HG03521 (cell line): ENCODE measurements at regions not wholly inside any gene's neighbourhood (a gene's known extent, or its start where the extent isn't known, plus 50 kb on each side); places are given as distances from the start of the nearest gene placed in this dataset.
A peak's percentile ranks its signal among the peaks of the same experiment; 100 is the strongest.

Source experiments
- ATAC-seq: cut with Tn5 transposase; IDR thresholded peaks from one replicate; pipeline ENCODE4 v1.9.1; 2021; ENCODE audit warnings: mild to moderate bottlenecking, moderate library complexity; ENCODE audit not compliant: unreplicated experiment

DNA sequence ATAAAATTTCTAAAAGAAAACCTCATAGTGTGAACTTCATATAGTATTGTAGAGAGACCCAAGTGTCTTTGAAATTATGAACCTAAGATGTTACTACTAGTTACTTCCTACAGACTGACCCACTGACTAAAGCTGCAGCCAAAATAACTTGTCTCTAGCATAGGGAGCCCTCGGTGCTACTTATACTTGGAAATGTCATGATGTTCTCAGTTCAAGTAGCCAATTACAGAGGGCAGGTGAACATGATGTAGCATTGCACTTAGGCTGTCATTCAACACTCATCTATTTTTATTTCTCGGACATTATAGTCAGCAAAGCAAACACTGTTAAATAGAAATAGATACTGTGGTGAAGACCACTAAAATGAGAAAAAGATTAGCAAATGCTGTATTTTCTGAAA lies 165.6 kb downstream of the AREG start:
- ATAC-seq, result no peak

DNA sequence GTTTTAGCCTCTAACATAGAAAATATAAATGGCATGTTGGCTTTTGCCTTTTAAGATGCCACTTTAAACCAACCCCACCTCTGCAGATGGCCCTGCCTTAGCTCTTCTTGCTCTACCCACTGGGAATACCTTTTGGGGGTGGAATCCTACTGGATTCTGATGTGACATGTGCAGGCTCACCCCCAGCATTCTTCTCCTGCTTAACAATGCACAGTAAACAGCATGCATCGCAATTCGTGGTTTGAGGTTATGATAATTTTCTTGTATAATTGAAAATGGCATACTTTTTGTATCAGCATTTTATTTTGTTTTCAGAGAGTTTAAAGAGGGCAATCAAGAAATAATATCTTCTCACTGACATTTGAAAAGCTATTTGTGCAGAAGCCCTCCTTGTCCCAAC lies 167.9 kb downstream of the AREG start:
- no peak for ATAC-seq

DNA sequence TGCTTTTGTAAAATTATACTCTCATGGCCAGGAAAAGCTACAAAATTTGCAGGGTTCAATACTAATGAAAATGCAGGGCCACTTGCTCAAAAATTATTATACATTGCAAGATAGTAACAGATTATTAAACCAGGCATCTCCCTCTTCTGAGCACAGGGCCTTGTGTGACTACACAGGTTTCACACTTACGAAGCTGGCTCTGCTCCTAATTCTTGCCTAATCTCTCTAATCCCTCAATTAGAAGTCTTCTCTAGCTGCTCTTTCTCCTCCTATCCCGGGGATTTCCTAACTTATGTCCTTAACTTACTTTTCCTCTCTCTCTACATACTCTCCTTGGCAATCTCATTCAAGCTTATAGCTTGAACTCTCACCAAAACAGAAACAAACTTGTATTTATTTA lies 168.3 kb downstream of the AREG start:
- no peak for ATAC-seq

DNA sequence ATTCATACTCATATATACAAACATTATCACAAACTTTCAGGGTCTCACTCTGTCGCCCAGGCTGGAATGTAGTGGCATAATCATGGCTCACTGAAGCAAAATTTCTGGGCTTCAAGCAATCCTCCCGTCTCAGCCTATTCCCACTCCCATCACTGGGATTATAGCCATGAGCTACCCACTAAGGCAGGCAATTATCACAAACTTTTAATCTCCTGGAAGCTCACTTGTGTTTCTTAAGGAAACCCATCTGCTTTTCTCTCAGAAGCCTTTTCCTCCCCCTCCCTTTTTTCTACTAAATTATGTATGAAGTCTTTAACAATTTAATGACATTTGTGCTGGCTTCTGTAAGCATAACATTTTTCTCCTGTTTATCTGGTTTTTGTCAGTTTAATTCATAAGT lies 170.5 kb downstream of the AREG start:
- no peak for ATAC-seq

DNA sequence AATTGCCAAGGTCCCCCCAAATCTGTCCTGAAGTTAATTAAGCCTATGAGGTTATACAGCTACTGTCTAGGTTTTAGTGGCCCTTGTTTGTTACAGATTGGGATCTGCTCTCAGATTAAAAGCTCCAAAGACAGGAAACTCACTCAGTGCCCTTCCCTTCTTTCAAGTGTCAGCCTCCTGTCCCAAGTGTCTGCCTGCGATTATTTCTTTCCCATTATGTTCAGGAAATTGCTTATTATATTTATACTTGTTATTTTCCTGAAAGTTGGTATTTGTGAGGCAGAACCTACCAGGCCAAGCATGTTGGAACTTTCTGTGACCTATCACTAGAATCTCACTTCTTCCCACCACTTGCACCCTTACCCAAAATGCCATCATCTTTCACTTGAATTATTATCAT lies 173.2 kb downstream of the AREG start:
- no peak for ATAC-seq

DNA sequence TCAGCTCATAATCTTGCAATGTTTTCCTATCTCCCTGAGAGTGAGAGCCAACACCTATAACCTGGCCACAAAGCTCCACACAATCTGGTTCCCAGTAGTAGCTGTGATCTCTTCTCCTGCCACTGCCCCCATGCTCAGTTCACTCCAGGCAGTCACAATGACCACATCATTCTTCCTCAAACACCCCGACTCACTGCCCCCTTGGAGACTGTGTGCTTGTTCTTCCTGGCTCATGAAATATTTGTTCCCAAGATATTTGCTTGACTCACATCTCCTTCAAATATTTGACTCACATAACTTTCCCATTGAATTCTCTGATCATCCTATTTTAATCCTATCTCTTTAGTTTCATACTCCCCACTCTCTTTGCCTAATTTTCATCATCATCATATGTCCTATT lies 173.7 kb downstream of the AREG start:
- no peak for ATAC-seq

DNA sequence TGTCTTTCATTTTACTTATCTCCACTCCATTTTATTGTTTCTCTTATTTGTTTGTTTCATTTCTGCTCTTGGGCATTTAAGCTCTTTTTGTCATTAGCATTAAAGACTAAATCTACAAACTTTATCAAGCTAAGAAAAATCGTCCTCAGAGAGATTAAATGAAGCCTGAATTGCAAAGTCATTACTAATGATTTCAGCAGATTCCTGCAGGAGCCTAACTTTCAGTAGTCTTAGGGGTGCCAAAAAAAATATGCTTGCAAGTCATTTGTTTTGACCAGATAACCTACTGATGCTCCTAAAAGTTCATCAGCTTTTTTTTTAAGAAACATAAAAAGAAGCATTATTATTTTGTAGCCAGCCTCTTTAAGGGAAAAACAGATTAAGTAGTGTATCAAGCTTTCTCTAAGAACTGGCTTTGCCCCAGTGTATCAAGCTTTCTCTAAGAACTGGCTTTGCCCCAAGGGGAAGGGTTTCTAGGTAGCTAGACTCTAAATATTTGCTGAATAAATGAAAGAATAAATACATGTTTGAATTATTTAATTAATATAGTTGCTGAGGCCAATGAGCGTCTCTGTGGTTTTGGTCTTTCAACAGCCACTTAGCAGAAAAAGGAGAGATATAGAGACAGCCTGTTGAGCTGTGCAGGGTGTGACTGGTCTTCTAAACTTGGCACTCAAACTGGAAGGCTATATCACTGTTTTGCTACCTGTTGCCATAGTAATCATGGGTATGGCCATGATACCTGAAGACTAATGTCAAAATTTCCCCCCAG lies 174.2 kb downstream of the BTC start:
- ATAC-seq, result no peak

DNA sequence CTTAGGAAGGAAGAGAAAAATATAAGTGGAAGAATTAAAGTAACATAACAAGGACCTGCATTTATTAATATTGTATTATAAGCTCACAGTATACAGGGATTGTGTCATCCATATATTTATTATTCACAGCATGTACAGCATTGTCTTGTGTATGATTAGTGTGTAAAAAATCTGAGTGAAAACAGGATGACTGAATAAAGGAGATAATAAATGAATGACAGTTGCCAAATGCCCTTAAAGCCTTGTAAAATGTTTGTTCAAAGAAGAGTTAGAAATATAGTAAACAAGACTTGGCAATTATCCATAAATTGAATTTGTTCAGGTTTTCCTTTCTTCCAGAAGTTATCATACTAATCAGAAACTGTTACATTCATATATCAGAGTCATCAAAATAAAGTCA lies 172.7 kb downstream of the BTC start:
- no peak for ATAC-seq

DNA sequence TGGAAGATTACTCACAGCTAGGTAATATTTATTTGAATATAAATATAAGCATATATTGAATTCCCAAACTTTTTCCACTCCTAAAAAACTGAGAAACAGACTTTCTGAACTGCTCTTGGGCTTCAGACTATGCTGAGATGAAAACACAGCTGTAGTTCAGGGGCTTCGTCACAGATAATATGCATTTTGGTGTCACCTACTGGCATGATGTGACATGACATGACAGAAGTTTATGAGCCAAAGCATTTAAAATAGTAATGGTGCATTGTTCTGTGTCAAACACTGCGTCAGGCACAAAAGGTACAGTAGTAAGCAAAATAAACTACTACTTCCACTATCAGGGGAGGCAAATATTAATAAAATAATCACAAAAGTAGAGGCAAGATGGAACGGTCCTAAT lies 171.3 kb downstream of the BTC start:
- peak; percentile 84 for ATAC-seq

DNA sequence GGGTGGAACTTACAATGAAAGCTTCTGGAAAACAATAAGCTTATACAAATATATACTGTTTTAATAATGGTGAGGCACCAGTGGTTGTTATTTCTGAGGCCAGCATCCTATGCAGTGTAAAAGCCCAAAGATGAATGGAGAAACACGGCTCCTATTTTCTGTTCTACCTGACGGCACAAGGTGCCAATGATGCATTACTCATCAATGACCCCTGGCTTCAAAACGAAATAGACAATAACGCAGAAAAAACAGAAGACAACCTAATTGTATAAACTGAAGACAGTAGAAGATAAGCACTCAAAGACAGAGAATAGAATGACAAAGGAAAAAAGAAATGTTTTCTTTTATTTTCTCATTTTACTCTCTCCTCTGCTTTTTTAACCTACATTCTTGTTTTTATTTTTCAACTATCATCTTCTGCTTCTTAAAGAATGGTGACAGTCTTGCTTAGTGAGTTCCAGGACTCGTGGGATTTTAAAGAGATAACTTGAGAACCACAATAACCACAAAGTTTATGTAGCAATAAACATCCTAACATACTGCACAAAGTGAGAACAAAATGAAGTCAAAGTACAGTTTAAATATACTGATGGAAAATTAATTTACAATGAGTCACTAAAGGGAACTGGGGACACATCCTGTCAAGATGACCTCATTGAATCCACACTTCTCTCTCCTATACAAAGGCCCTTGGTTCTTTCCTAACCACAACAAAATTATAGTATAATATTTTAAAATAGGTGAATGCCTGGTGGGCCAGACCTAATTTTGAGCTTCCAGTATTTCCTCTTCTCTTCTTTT lies 169.8 kb downstream of the BTC start:
- no peak for ATAC-seq

DNA sequence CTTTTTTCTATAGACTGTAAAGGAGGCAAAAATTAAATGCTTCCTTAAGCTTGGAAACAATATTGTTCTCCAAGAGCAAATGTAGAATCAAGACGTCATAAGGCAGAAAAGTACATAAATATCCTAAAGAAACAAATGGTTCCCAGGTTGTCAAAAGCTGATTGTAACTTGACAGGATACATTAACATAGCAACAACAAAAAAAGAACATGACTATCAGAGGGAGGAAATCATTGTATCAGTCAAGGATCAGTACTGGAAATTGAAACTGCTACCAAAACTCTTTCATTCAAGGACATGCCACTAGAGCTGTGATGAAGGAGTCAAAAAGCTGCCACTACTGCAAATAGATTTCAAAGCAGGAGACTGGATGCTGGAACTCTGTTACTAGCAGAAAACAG lies 168.3 kb downstream of the BTC start:
- ATAC-seq, result no peak

DNA sequence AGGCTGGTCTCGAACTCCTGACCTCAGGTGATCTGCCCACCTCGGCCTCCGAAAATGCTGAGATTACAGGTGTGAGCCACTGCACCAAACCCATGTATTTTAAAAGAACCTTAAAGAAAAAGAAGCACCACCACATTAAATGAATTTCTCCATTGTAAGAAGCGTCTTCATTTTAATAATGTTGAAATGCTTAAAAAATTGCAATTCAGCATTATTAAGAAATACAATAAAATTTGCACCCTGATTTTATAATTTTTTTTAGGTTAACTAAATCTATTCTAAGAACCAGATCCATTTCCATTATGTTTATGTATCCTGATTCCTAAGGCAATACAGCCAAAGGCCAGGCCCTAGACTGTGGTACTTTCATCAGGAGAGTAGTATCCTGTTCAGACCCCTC lies 167.2 kb downstream of the BTC start:
- ATAC-seq, result no peak

DNA sequence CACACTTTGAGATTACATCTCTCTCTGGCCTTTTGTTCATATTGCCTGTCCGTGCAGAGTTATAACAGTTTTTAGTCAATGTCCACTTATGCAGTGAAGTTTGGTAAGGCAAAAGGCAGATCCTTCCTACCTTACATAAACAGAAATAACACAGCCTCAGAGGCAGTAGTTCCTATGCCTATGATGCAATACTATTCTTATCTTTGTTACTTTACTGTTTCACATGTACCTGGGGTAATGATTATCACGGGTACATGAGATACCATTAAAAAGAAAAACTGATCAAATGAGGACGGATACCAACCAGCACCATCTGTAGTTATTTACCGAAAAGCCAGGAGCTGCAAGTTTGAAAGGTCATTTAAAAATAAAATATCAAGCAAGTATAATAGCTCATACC lies 166.8 kb downstream of the BTC start:
- no peak for ATAC-seq

DNA sequence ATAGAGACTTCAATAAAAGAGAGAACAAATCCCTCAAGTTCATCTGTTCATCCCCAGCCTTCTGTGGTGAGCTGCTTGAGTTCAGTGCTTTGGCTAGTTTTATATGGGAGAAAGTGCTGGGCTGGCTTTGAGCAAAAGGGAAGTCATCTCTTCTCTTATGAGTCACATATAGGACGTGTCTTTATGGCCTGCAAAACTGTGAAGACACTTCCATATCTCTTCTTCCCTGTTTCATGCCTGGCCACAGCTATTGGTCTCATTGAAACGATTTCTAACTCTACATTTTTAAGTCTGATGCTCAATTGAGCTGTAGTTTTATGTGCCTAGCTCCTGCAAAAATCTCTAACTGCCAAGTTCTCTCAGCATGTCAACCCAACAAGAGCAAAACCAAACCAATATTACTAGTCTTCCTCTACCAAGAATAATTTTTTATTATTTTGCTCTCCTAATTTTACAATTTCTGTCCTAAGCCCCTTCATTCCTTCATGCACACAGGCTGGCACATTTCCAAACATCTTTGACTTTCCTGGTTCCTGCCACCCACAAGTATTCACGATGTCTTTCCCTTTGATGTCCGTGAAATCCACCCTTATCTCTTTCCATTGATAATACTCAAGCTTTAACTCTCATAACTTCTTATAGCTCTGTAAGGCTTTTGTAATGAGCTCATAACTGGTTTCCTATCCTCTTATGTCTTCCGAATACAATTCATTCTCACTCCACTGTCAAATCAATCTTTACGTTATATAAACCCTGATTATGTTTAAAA lies 165.3 kb downstream of the BTC start:
- no peak for ATAC-seq

DNA sequence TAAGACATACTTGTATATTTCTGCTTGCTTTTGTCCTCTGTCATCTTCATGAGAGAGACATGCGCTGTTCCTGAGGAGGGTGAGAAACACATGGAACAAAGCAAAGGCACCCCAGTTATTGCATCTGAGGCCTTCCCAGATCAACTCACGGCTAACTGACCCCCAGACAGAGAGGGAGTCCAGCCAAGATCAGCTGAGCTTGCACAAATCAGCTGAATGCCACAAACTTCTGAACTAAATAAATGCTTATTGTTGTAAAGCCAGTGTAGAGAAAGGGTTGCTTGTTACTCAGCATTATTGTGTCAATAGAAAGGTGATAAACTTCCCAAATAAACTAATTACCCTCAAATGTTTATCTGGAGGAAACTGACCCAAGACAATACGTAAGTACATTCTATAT lies 163.8 kb downstream of the BTC start:
- ATAC-seq, result no peak

DNA sequence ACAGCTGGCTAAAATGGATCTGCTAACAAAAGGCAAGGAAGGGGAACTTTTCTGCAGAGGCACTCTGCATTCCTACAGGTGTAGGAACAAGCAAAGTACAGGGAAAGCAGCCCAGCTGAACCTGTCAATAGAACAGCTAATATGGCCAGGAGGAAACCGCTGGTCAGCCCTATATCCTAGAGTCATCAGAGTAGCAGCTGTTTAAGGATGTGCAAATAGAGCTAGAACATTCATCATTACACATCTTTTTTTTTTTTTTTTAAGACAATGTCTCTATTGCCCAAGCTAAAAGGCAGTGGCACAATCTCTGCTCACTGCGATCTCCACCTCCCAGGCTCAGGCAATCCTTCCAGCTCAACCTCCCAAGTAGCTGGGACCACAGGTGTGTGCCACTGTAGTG lies 163.0 kb downstream of the BTC start:
- ATAC-seq, result no peak

DNA sequence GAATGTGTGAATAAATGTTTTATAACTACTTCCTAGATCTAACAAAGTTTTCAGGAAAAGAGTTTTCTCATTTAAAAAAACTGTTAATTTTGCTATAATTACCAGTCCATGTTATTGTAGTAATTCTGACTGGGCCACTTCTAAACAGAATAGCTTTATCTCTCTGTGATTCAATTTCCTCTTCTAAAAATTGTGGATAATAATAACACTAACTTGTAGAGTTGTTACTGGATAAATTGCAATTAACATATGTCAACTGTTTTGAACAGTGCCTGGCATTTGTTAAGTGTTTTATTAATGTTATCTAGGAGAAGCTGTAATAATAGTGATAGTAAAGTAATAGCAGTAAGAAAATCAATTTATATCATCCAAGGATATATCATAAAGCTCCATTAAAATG lies 162.3 kb downstream of the BTC start:
- no peak for ATAC-seq

DNA sequence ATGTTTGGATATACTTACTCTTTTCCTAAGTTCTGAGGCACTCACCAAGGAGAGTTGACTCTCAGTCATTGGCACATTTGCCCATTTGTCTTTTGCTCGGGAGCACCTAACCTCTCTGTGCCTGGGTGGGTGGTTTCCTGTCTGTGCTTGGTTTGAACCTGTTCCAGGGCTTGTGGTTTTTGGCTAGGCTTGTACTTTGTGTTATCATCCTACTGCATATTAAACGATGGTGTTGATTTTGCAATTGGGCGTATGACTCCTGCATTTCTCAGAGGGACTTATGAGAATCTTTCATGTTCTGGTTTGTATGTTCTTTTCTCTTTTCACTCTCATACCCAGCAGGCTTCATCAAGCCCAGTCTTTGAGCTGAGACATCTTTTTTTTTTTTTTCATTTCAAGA lies 161.7 kb downstream of the BTC start:
- no peak for ATAC-seq

DNA sequence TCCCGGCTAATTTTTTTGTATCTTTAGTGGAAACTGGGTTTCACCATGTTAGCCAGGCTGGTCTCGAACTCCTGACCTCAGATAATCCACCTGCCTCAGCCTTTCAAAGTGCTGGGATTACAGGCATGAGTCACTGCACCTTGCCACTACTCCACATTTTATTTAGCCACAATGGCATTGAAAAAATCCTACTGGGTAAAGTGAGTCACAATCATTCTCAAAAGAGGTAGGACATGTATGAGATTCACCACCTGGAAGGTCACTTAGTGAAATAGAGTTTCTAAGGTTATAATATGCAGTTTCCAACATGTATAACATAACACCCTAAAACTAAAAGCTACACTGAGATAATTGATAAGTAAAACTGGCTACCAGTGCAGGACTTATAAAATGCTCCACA lies 159.2 kb downstream of the BTC start:
- ATAC-seq, result no peak

DNA sequence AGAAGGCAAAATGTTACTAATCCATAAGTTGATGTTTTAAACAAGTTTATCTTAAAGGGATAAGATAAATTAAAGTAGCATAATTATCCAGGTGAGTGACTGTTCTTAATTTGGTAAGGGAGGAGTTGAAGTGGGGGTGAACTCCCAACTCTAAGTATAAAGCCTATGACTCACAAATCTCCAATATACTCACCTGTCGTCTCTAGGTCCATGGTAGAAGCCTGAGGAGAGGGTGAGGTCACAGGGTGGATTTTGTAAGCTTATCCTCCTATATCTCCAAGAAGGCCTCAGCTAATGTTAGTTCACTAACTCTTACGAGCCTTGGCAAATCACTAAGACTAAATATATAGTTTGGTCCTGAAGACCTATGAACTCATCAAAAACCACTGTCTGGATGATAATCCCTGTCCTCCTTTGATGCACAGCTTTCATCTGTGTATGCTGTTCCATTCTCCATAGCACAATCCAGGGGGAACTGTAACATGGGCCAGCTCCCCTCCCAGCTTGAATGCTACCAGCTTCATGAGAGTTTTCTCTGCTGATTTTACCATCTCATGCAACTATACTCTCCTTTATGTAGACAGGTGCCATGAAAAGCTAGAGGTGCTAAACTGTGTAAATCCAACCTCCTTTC lies 158.7 kb downstream of the BTC start:
- ATAC-seq, result no peak

DNA sequence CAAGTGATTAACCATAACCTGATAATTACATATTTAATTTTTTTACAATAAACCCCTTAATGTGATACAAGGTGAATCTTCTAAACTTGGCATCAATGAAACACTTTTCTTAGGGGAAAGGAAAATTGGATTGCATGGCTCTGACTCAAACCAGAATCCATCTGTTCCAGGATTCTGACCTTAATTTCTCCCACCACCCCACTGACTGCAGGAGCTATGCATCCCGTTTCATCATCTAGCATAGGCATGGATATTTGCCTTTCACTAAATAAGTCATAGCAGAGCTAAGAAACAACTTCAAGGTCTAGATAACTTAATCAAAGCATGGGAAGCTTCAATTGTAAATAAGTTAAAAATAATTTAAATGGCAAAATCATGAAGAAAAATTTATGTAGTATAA lies 156.3 kb downstream of the BTC start:
- no peak for ATAC-seq
